IMR-90 (cell line): ENCODE measurements at regions not wholly inside any gene's neighbourhood (a gene's known extent, or its start where the extent isn't known, plus 50 kb on each side); places are given as distances from the start of the nearest gene placed in this dataset.

Experiments used
- ATAC-seq: fragments of 200-7000 bp; cut with Tn5 transposase; 2 replicates; pipeline ENCODE4 v1.9.1; 2020; ENCODE audit warnings: low read depth, mild to moderate bottlenecking, moderate library complexity
- BruUV-seq: library from RNA; stranded (reverse); fragments of 400-500 nt; replicated peaks from 2 replicates; lab custom pipeline; 2021; lab: Mats Ljungman, UMichigan
- CTCF ChIA-PET: fragments of 300-600 bp; formaldehyde crosslinking; extraction: SDS; loops from one replicate; lab custom pipeline; 2021; ENCODE audit warnings: antibody characterized with exemption; lab: Yijun Ruan, JAX
- POLR2A ChIA-PET: fragments of 300-600 bp; sonication (Branson Sonifier 250); formaldehyde crosslinking; loops from one replicate; lab custom pipeline; 2022; ENCODE audit warnings: antibody characterized with exemption; ENCODE audit not compliant: unreplicated experiment; lab: Charles Lee
- DNase-seq: peaks from one replicate; pipeline ENCODE4 v3.0.0; 2013
- H2AFZ ChIP-seq: replicated peaks from 2 replicates; pipeline ENCODE3; 2013; ENCODE audit warnings: low read length, mild to moderate bottlenecking; ENCODE audit not compliant: poor library complexity
- H2AK5ac ChIP-seq: 2 replicates; pipeline ENCODE4 v1.6.1; 2013; ENCODE audit warnings: low read depth, low read length, inconsistent platforms
- H2AK9ac ChIP-seq: replicated peaks from 2 replicates; pipeline ENCODE3; 2013; ENCODE audit warnings: mild to moderate bottlenecking, low read depth, low read length, moderate library complexity; ENCODE audit not compliant: poor library complexity
- H2BK120ac ChIP-seq: 2 replicates; pipeline ENCODE4 v1.6.1; 2013; ENCODE audit warnings: low read depth, low read length, inconsistent platforms
- H2BK15ac ChIP-seq: 3 replicates; pipeline ENCODE4 v1.6.1; 2013; ENCODE audit warnings: low read depth, low read length, inconsistent platforms
- H2BK20ac ChIP-seq: 2 replicates; pipeline ENCODE4 v1.6.1; 2013; ENCODE audit warnings: low read depth, mild to moderate bottlenecking, inconsistent platforms, low read length, moderate library complexity
- H2BK5ac ChIP-seq: 2 replicates; pipeline ENCODE4 v1.6.1; 2013; ENCODE audit warnings: mild to moderate bottlenecking, low read depth, low read length, inconsistent platforms; ENCODE audit not compliant: poor library complexity, severe bottlenecking
- H3K14ac ChIP-seq: replicated peaks from 2 replicates; pipeline ENCODE4 v1.6.1; 2013; ENCODE audit warnings: low read depth, low read length, inconsistent platforms
- H3K18ac ChIP-seq: 2 replicates; pipeline ENCODE4 v1.6.1; 2013; ENCODE audit warnings: low read depth, low read length, control low read depth
- H3K23ac ChIP-seq: 2 replicates; pipeline ENCODE4 v1.6.1; 2013; ENCODE audit warnings: low read depth, low read length, inconsistent platforms
- H3K27ac ChIP-seq: 2 replicates; pipeline ENCODE4 v1.5.1; 2013; ENCODE audit warnings: mild to moderate bottlenecking, control low read depth, low read length; ENCODE audit not compliant: insufficient read depth
- H3K27me3 ChIP-seq: 2 replicates; pipeline ENCODE4 v1.6.1; 2013; ENCODE audit warnings: low read length; ENCODE audit not compliant: control insufficient read depth, insufficient read depth
- H3K36me3 ChIP-seq: 2 replicates; pipeline ENCODE4 v1.6.1; 2013; ENCODE audit warnings: low read length, mixed read lengths; ENCODE audit not compliant: control insufficient read depth, insufficient read depth
- H3K4ac ChIP-seq: 2 replicates; pipeline ENCODE4 v1.6.1; 2013; ENCODE audit warnings: low read depth, low read length, inconsistent platforms
- H3K4me1 ChIP-seq: 2 replicates; pipeline ENCODE4 v1.6.1; 2013; ENCODE audit warnings: low read length, mixed read lengths; ENCODE audit not compliant: control insufficient read depth, insufficient read depth
- H3K4me2 ChIP-seq: 2 replicates; pipeline ENCODE4 v1.6.1; 2013; ENCODE audit warnings: low read depth, mild to moderate bottlenecking, control low read depth, low read length, moderate library complexity
- H3K4me3 ChIP-seq: 2 replicates; pipeline ENCODE4 v1.5.1; 2013; ENCODE audit warnings: low read depth, mild to moderate bottlenecking, control low read depth, low read length, moderate library complexity; ENCODE audit not compliant: insufficient read depth
- H3K56ac ChIP-seq: 2 replicates; pipeline ENCODE4 v1.6.1; 2013; ENCODE audit warnings: low read length, inconsistent platforms; ENCODE audit not compliant: insufficient read depth; ENCODE audit errors: extremely low read depth
- H3K79me1 ChIP-seq, 2 experiments: 2 replicates each; pipeline ENCODE4 v1.6.1; 2013; ENCODE audit warnings: low read length in 2 of 2, inconsistent platforms in 1 of 2, low read depth in 1 of 2
- H3K9ac ChIP-seq: 2 replicates; pipeline ENCODE4 v1.6.1; 2013; ENCODE audit warnings: low read depth, low read length, control low read depth
- H3K9me1 ChIP-seq: 2 replicates; pipeline ENCODE4 v1.6.1; 2013; ENCODE audit warnings: low read length, inconsistent platforms; ENCODE audit not compliant: insufficient read depth
- H3K9me3 ChIP-seq: 2 replicates; pipeline ENCODE4 v1.6.1; 2013; ENCODE audit warnings: low read length; ENCODE audit not compliant: control insufficient read depth, insufficient read depth
- H4K20me1 ChIP-seq: 2 replicates; pipeline ENCODE4 v1.6.1; 2013; ENCODE audit warnings: low read length, inconsistent platforms; ENCODE audit not compliant: insufficient read depth
- H4K5ac ChIP-seq: 2 replicates; pipeline ENCODE4 v1.6.1; 2013; ENCODE audit warnings: mild to moderate bottlenecking, low read depth, low read length, control low read depth
- H4K8ac ChIP-seq, 2 experiments: 2 replicates each; pipeline ENCODE4 v1.6.1; 2013; ENCODE audit warnings: low read depth in 2 of 2, low read length in 2 of 2, control low read depth in 1 of 2, inconsistent platforms in 1 of 2
- H4K91ac ChIP-seq: 2 replicates; pipeline ENCODE4 v1.6.1; 2013; ENCODE audit warnings: low read depth, low read length, inconsistent platforms; ENCODE audit not compliant: insufficient read depth
- CTCF ChIP-seq: conservative IDR thresholded peaks from 2 replicates; pipeline ENCODE4 v1.5.1; 2012; ENCODE audit warnings: mild to moderate bottlenecking, low read depth, low read length, improper control_type of control experiment
- FOS ChIP-seq: fragments of 150-350 bp; IDR thresholded peaks from 2 replicates; pipeline ENCODE4 v1.6.1; 2016; ENCODE audit warnings: low read depth, low read length
- dilution Hi-C: fragments of 300-500 bp; cut with HindIII; formaldehyde crosslinking; loops from one replicate; pipeline ENCODE4 v1.14.3; 2018; ENCODE audit warnings: low sequenced_read_pairs; ENCODE audit not compliant: unreplicated experiment
- in situ Hi-C: fragments of 300-500 bp; cut with MboI; formaldehyde crosslinking; loops from 3 replicates; pipeline ENCODE4 v1.14.3; 2019; ENCODE audit warnings: low sequenced_read_pairs, inconsistent platforms, mixed read lengths
- intact Hi-C: fragments of 100-400 bp; cut with micrococcal nuclease; formaldehyde crosslinking; loops from 2 replicates; pipeline ENCODE4 v1.10.0; 2022

GRCh38 chr3:102354818-102355515 is 79.8 kb upstream of the ZPLD1 start:
- Histone ChIP-seq H2BK5ac (no peak overlapping the region), H4K5ac (no peak overlapping the region), H3K79me1 (no peaks in the 10 kb centered on the region), H3K9ac (no peak overlapping the region), H3K14ac (no peak overlapping the region), H3K9me3 (no peaks in the 10 kb centered on the region), H2BK120ac (no peak overlapping the region), H4K20me1 (no peaks in the 10 kb centered on the region), H3K23ac (no peak overlapping the region), H3K4me3 (no peak overlapping the region), H3K27me3 (no peaks in the 10 kb centered on the region), H3K9me1 (no peaks in the 10 kb centered on the region), H4K8ac (no peak overlapping the region), H2AK9ac (no peak overlapping the region), H3K18ac (no peak overlapping the region), H3K36me3 (no peaks in the 10 kb centered on the region), H3K56ac (no peak overlapping the region), H3K4me1 (no peaks in the 10 kb centered on the region), H4K91ac (no peak overlapping the region), H2AFZ (no peak overlapping the region), H3K4ac (no peak overlapping the region), H3K4me2 (no peak overlapping the region), H2BK15ac (no peak overlapping the region), H2BK20ac (no peak overlapping the region), H2AK5ac (no peak overlapping the region), H3K27ac (no peak overlapping the region)
- CTCF ChIA-PET = no interaction called here
- in situ Hi-C loops (no loop called here), dilution Hi-C loops (no loop called here), intact Hi-C loops (no loop called here)
- ATAC-seq (peak; percentile 57), DNase-seq (peak; percentile 30)
- POLR2A ChIA-PET = no interaction called here
- peak; percentile 64; the same call in 1 of the 2 replicates for TF ChIP-seq FOS
- no peak for TF ChIP-seq CTCF
- no TSS peak for BruUV-seq
